ENCODE measurements at regions not wholly inside any gene's neighbourhood (a gene's known extent, or its start where the extent isn't known, plus 50 kb on each side); places are given as distances from the start of the nearest gene placed in this dataset.

- DNase-seq (ENCODE audit: low spot score) = no peak
Observed at GRCh38 chr11:109350091-109350490, 71.9 kb upstream of the C11orf87 start.

- DNase-seq (ENCODE audit: low spot score) = no peak
Observed at GRCh38 chr11:109362059-109362458, 59.9 kb upstream of the C11orf87 start.

GRCh38 chr11:109363682-109364081 lies 58.3 kb upstream of the C11orf87 start:
- no peak for DNase-seq (ENCODE audit: low spot score)

GRCh38 chr11:109364851-109365250 lies 57.1 kb upstream of the C11orf87 start:
- DNase-seq (ENCODE audit: low spot score) = no peak

GRCh38 chr11:109371444-109372176 lies 50.4 kb upstream of the C11orf87 start:
- no peak for DNase-seq (ENCODE audit: low spot score)
